HUES64 (cell line): ENCODE measurements at regions not wholly inside any gene's neighbourhood (a gene's known extent, or its start where the extent isn't known, plus 50 kb on each side); places are given as distances from the start of the nearest gene placed in this dataset.

Experiments used
- H3K27ac ChIP-seq: 2 replicates; pipeline ENCODE4 v1.7.0; 2013; ENCODE audit warnings: low read depth, low read length, inconsistent platforms
- H3K27me3 ChIP-seq: 2 replicates; pipeline ENCODE4 v1.6.1; 2013; ENCODE audit warnings: mild to moderate bottlenecking, low read length; ENCODE audit not compliant: insufficient read depth
- H3K36me3 ChIP-seq: 2 replicates; pipeline ENCODE4 v1.6.1; 2013; ENCODE audit warnings: mild to moderate bottlenecking, low read length; ENCODE audit not compliant: insufficient read depth
- H3K4me1 ChIP-seq: 2 replicates; pipeline ENCODE4 v1.6.1; 2013; ENCODE audit warnings: mild to moderate bottlenecking, low read length, moderate library complexity; ENCODE audit not compliant: insufficient read depth
- H3K4me3 ChIP-seq: 2 replicates; pipeline ENCODE4 v1.5.1; 2013; ENCODE audit warnings: mild to moderate bottlenecking, low read length, moderate library complexity
- H3K9ac ChIP-seq: 2 replicates; pipeline ENCODE4 v1.6.1; 2013; ENCODE audit warnings: mild to moderate bottlenecking, low read depth, low read length
- H3K9me3 ChIP-seq: 2 replicates; pipeline ENCODE4 v1.6.1; 2013; ENCODE audit warnings: low read depth, low read length; ENCODE audit not compliant: insufficient read depth
- WGBS: fragments of 150-250, 120-280 bp; methylation state at CpG from one replicate; pipeline ENCODE4 v1.1.7; 2013; ENCODE audit warnings: missing lambda C conversion rate; 5-methylcytosine and 5-hydroxymethylcytosine counted together

DNA sequence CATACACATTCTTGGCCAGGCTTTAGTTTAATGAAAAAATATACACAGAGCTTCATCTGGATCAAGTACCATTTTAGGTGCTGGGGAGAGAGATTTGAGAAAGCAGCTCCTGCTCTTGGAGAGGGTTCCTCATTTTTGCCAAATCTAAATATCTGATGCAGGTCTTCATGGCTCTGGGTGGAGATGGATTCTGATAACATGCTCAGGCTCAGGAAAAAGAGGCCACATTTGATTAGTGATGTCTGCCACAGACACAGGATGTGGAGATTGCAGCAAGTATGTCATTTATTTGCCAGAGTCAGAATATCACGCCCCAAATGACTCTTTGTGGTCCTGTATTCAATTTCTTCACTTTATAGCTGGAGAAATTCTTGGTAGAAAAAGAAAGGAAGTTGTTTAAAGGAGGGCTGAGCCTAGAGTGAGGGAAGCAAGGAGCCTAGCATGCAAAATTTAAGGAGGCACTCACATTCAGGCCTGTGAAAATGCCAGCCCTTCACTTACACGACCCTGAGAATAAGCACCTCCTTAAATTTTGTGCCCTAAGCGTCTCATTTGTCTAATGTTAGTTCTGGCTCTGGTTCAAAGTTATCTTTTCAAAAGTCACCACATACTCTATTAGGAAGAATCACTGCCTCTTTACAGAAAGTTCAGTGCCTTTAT, 492.9 kb upstream of the TBX3 start:
- H3K9me3 ChIP-seq = no peaks in the 10 kb centered on the region

DNA sequence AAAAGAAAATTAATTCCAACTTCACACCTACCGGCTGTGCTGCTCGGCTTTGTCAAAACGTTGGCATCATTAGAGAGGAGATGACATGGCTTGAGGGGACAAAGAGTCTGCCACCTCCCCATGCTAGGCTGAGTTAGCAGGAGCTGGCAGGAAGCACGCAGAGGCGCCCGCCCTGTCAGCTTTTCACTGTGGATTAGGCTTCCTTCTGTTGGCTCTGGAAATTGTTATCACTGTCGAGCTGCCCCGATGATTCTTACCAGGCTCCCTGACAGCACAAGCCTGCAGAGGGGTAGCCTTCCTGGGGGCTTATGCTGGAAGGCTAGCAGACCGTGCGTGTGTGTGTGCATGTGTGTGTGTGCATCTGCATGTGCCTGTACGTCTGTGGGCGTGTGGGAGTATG, 490.9 kb upstream of the TBX3 start:
- Histone ChIP-seq H3K9ac (no peak overlapping the region), H3K27ac (no peak overlapping the region), H3K27me3 (no peaks in the 10 kb centered on the region), H3K4me3 (no peak overlapping the region), H3K4me1 (no peaks in the 10 kb centered on the region), H3K36me3 (no peaks in the 10 kb centered on the region), H3K9me3 (no peaks in the 10 kb centered on the region)
- WGBS = 82% methylated on average over 12 of the region's 12 CpGs

More for the DNA sequence above, 492.9 kb upstream of the TBX3 start:
- no peak overlapping the region for H3K9ac ChIP-seq
- 82% methylated on average over 3 of the region's 3 CpGs for WGBS
- no peaks in the 10 kb centered on the region for H3K36me3 ChIP-seq
- no peaks in the 10 kb centered on the region for H3K4me1 ChIP-seq
- no peak overlapping the region for H3K27ac ChIP-seq
- H3K4me3 ChIP-seq = no peak overlapping the region
- no peaks in the 10 kb centered on the region for H3K27me3 ChIP-seq

DNA sequence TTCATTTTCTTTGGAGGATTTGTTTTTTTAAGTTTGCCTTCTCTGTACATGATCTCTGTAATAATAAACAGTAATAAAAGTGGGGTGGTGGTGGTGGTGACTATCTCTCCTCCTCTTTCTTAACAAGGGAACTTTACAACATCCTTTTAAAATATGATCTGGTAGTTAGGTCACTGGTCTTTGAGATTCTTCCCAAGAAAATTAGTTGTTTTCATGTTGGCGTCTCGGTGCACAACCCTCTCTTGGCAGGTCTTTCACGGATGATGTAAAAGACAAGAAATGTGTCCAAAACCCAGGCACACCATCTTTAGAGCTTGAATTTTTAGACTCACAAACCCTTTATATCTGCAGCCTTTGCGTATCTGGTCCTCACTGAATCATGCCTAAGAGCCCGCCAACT, 488.5 kb upstream of the TBX3 start:
- WGBS = 95% methylated on average over 5 of the region's 5 CpGs
- H3K4me1 ChIP-seq = no peaks in the 10 kb centered on the region
- H3K36me3 ChIP-seq = no peaks in the 10 kb centered on the region
- H3K27ac ChIP-seq = no peak overlapping the region
- no peak overlapping the region for H3K9ac ChIP-seq
- H3K9me3 ChIP-seq = no peaks in the 10 kb centered on the region
- H3K4me3 ChIP-seq = no peak overlapping the region
- H3K27me3 ChIP-seq = no peaks in the 10 kb centered on the region

DNA sequence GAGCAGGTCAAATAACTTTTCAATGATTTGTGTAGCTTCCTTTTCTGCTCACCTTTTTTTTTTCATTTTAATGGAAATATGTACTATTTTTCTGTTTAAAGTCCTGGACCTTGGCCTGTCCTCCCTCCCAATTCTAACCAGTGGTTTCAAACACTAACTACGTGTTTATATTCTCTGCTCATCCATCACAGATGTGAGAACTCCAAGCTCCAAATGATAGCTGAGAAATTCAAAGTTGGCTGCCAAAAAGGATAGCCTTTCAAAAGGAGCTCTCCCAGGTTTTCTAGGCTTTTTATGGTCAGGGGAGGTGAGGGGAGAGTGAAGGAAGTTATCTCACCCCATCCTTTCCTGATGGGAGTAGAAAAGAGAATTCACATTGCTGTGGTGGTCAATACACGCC, 486.0 kb upstream of the TBX3 start:
- Histone ChIP-seq H3K27me3 (0 out of 2 replicates have a peak, but pooled peaks cover 2% of the 10 kb centered on the region), H3K4me3 (no peak overlapping the region), H3K9ac (no peak overlapping the region), H3K9me3 (no peaks in the 10 kb centered on the region), H3K36me3 (no peaks in the 10 kb centered on the region), H3K4me1 (no peaks in the 10 kb centered on the region), H3K27ac (no peak overlapping the region)
- WGBS = 98% methylated on average over 2 of the region's 2 CpGs

DNA sequence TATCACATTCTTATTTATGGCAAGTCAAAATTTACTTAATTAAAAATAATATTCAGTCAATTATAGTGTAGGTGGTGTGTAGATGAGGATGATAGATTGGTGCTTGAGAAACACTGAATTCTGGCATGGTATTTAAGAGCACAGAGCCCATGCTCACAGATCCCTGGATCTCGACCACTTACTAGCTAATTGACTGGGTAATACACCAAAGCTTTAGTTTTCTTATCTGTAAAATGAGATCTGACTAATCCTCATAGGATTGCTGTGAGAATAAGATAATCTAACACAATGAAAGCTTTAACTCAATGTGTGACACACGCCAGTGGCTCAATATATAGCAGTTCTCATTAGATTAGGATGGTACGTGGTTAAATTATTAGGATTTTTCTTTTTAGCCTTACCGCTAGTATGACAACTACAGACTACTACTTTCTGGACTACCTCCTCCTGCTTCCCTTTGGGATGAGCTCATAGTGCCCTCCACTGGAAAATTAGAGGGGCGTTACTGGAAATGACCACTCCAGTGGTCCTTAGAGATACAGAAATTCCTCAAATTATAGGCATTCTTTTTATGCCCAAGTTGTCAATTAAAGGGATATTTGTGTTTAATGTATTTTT, 482.8 kb upstream of the TBX3 start:
- H3K9ac ChIP-seq = no peak overlapping the region
- H3K27ac ChIP-seq = no peak overlapping the region
- H3K9me3 ChIP-seq = no peaks in the 10 kb centered on the region
- no peaks in the 10 kb centered on the region for H3K36me3 ChIP-seq
- peaks cover 5% of the 10 kb centered on the region; the same call in 1 of the 2 replicates for H3K27me3 ChIP-seq
- 75% methylated on average over 3 of the region's 5 CpGs for WGBS
- no peaks in the 10 kb centered on the region; the same call in 1 of the 2 replicates for H3K4me1 ChIP-seq
- no peak overlapping the region for H3K4me3 ChIP-seq

DNA sequence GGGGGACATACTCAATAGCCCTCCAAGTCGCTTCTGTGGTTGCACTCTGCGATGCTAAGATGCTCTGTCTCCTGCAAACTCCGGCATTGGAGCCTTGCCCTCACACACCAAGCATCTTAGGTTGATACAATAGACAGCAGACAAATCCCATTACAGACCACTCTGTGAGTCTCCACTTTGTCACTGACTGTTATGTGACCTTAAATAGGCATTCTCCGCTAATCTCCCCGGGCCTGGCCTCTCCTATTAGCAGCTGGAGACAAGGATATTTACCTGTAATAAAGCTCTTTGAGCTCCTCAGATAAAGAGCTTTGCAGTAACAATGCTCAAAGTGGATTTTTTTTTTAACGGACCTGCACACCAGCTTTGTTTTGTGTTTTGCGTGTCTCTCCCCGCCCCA, 479.7 kb upstream of the TBX3 start:
- Histone ChIP-seq H3K36me3 (no peaks in the 10 kb centered on the region), H3K4me3 (no peak overlapping the region), H3K9ac (no peak overlapping the region), H3K9me3 (no peaks in the 10 kb centered on the region), H3K27me3 (peaks cover 5% of the 10 kb centered on the region; the same call in 1 of the 2 replicates), H3K27ac (no peak overlapping the region), H3K4me1 (no peaks in the 10 kb centered on the region; the same call in 1 of the 2 replicates)
- 86% methylated on average over 8 of the region's 8 CpGs for WGBS

DNA sequence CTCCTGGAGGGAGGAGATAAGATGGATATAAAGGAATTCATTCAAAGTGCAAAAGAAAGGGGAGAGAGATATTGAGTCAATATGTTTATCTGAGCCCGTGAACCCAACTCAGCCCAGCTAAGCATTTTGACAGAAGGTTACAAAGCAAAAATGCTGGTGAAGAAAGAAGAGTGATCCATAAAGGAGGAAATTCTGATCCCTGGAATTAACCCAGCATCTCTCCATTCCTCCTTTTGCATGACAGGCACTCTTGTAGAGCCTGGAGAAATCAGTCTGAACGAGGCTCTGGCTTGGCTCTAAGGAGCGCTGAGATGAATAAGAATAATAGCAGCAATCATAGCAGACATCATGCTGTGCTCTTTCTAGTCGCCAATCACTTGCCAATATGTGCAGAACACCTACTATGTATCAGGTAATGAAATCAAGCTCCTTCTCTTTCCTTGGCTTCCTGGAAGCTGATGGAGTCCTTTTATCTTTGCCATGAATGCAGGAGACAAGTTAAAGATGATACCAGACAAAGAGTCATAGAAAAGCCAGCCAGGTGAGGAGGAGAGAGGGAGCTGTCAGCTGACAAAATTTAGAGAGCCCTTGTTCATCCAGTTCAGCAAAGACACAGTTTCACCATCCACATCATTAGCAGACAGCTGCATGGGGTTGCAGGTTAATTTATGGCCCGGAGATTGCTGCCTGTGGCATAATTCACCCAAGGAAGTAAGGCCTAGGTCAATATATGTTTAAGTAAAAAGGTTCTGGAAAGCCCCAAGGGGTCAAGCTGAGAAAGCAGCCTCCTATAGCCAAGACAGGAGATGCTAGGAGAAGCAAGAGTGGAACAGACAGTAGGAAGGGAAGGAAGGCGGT, 476.5 kb upstream of the TBX3 start:
- Histone ChIP-seq H3K36me3 (no peaks in the 10 kb centered on the region), H3K4me1 (peaks cover 10% of the 10 kb centered on the region; the same call in 1 of the 2 replicates), H3K4me3 (no peak overlapping the region), H3K27ac (no peak overlapping the region), H3K9ac (no peak overlapping the region), H3K27me3 (peaks cover 2% of the 10 kb centered on the region; the same call in 1 of the 2 replicates), H3K9me3 (no peaks in the 10 kb centered on the region)
- 86% methylated on average over 5 of the region's 6 CpGs for WGBS

DNA sequence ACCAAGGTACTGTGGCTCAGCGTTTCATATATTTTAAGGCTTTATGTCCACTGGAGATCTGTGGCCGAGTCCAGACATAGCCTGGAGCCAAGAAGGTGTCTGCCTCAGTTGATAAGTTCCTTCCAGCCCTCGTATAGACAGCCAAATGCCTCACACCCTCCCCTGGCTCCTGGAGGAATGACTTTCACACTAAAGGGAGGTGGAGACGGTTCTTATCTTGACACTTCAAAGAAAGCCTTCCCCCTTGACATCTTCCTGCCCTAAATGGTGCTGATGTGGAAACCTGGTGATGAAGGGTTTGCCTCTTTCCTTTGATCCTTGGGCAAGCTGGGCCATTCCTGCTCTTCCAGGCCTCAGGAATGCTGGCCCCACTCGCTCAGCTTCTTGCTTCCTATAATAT, 474.8 kb upstream of the TBX3 start:
- 80% methylated on average over 4 of the region's 5 CpGs for WGBS
- H3K27me3 ChIP-seq = peaks cover 2% of the 10 kb centered on the region; the same call in 1 of the 2 replicates
- no peak overlapping the region for H3K4me3 ChIP-seq
- no peaks in the 10 kb centered on the region for H3K9me3 ChIP-seq
- no peak overlapping the region for H3K27ac ChIP-seq
- H3K36me3 ChIP-seq = no peaks in the 10 kb centered on the region
- H3K4me1 ChIP-seq = peaks cover 10% of the 10 kb centered on the region; the same call in 1 of the 2 replicates
- no peak overlapping the region for H3K9ac ChIP-seq

DNA sequence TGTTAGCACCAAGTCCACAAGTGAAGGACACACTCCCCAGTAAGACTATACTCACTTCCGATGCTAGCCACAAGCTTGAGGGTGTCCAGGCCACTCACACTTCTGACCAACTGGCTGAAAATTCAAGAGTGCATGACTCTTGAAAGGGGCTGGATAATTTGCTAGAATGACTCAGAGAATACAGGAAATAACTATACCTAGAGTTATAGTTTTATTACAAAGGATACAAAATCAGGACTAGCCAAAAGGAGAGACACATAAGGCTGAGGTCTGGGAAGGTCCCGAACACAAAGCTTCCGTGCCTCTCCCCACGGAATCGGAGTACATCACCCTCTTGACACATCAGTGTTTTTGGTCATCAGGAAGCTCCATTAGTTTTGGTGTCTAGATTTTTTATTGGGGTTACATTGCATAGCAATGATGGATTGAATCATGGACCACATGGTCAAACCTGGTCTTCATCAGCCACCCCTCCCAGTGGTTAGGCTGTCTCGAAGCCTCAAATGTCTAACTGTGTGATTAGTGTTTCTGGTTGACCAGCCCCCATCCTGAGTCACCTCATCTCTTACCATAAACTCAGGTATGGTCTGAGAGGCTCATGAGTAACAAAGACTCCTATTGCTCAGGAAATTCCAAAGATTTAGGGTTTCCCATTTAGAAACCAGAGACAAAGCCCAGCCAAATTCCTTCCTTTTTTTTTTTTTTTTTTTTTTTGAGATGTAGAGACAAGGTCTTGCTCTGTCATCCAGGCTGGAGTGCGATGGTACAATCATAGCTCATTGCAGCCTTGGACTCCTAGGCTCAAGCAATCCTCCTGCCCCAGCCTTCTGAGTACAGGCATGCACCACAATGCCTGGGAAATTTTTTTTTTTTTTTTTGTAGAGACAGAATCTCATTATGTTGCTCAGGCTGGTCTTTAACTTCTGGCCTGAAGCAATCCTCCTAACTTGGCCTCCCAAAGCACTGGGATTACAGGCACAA, 472.0 kb upstream of the TBX3 start:
- H3K9ac ChIP-seq = no peak overlapping the region

DNA sequence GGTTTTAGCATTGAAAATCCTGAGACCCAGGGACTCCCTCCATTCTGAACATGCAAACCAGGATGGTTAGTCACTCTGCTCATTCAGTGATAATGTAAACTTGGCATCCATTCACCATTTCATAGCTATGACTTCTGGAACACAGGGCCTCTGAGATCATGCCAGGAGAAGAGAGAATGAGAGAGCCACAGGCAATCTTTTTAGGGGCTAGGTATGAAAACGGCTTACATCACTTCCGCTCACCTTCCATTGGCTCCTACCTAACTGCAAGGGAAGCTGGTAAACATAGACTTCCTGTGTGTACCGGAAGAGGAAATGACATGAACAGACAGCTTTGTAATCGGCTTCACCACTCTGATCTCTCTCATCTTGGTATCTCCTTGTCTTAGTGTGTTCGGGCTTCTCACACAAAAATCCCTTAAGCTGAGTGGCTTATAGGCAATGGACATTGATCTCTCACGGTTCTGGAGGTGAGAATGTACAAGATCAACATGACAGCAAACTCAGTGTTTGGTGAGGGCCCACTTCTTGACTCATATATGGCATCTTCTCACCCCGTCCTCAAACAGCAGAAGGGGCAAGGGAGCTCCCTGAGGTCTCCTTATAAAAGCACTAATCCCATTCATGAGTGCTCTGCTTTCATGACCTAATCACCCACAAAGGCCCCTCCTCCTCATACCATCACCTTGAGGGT, 465.9 kb upstream of the TBX3 start:
- no peak overlapping the region for H3K9ac ChIP-seq
- no peaks in the 10 kb centered on the region; the same call in 1 of the 2 replicates for H3K4me1 ChIP-seq
- H3K36me3 ChIP-seq = no peaks in the 10 kb centered on the region
- H3K27ac ChIP-seq = no peak overlapping the region
- 96% methylated on average over 7 of the region's 7 CpGs for WGBS
- H3K27me3 ChIP-seq = no peaks in the 10 kb centered on the region
- no peak overlapping the region for H3K4me3 ChIP-seq
- H3K9me3 ChIP-seq = no peaks in the 10 kb centered on the region

More for the DNA sequence above, 472.0 kb upstream of the TBX3 start:
- 91% methylated on average over 7 of the region's 7 CpGs for WGBS
- Histone ChIP-seq H3K36me3 (no peaks in the 10 kb centered on the region), H3K27ac (no peak overlapping the region), H3K27me3 (no peaks in the 10 kb centered on the region), H3K4me3 (no peak overlapping the region), H3K4me1 (peaks cover 10% of the 10 kb centered on the region; the same call in 1 of the 2 replicates), H3K9me3 (no peaks in the 10 kb centered on the region)
